ENCODE measurements at regions not wholly inside any gene's neighbourhood (a gene's known extent, or its start where the extent isn't known, plus 50 kb on each side); places are given as distances from the start of the nearest gene placed in this dataset.
A peak's percentile ranks its signal among the peaks of the same experiment; 100 is the strongest.

DNA sequence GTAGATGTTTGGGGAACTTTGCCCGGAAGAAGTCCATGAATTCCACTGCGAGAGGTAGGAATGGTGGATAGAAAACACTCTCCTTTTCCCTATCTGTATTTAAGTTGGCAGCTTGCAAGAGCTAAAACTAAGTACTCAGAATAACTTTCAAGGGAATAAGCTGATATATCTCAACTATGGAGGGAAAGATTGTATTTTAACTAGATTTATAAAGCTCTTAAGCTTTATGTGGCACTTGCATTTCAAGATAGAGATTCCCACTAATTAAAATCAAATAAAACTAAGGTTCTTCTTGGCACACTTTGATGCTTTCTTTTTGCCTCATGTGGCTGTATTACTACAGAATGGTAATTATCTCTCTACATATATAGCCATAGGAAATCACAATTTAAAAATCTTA lies 149.7 kb upstream of the STARD13 start:
- no peaks in the 10 kb centered on the region for H3K9me3 ChIP-seq
- no peaks in the 10 kb centered on the region for H3K27me3 ChIP-seq
- 55 to 63% methylated on average over 2 of the region's 2 CpGs for WGBS, 2 donors
- TF ChIP-seq POLR2A (IDR thresholded peaks at IDR 0.05) = no peak
- TF ChIP-seq, protein P1, sequence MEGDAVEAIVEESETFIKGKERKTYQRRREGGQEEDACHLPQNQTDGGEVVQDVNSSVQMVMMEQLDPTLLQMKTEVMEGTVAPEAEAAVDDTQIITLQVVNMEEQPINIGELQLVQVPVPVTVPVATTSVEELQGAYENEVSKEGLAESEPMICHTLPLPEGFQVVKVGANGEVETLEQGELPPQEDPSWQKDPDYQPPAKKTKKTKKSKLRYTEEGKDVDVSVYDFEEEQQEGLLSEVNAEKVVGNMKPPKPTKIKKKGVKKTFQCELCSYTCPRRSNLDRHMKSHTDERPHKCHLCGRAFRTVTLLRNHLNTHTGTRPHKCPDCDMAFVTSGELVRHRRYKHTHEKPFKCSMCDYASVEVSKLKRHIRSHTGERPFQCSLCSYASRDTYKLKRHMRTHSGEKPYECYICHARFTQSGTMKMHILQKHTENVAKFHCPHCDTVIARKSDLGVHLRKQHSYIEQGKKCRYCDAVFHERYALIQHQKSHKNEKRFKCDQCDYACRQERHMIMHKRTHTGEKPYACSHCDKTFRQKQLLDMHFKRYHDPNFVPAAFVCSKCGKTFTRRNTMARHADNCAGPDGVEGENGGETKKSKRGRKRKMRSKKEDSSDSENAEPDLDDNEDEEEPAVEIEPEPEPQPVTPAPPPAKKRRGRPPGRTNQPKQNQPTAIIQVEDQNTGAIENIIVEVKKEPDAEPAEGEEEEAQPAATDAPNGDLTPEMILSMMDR (IDR thresholded peaks at IDR 0.05) = no peak
- H3K4me1 ChIP-seq = no peaks in the 10 kb centered on the region
- H3K27ac ChIP-seq = no peak overlapping the region
- no peak overlapping the region for H3K4me3 ChIP-seq
- no peak for DNase-seq
- intact Hi-C loops (cut with DNase I) = no loop called here
- no peaks in the 10 kb centered on the region for H3K36me3 ChIP-seq (replicated peaks in 1 of 2; ENCODE audit: insufficient read depth in 1 of 2, low read depth in 2 of 2)
- ATAC-seq = no peak

GRCh38 chr13:33438918-33439317 lies 153.4 kb upstream of the STARD13 start:
- no peaks in the 10 kb centered on the region for H3K4me1 ChIP-seq

GRCh38 chr13:33441015-33441414 lies 155.5 kb upstream of the STARD13 start:
- Histone ChIP-seq H3K9me3 (no peaks in the 10 kb centered on the region), H3K4me3 (no peak overlapping the region), H3K27me3 (no peaks in the 10 kb centered on the region), H3K36me3 (replicated peaks in 1 of 2; ENCODE audit: insufficient read depth in 1 of 2, low read depth in 2 of 2) (no peaks in the 10 kb centered on the region), H3K27ac (no peak overlapping the region), H3K4me1 (peaks cover 5% of the 10 kb centered on the region)
- ATAC-seq = peak; percentile 50
- DNase-seq = peak; percentile 28 to 63 (median 47)
- TF ChIP-seq, protein P1 (IDR thresholded peaks at IDR 0.05) = peak in 5 of 7 experiments; percentile 20 to 62 (median 52)
- no peak for TF ChIP-seq POLR2A (IDR thresholded peaks at IDR 0.05)
- WGBS, 2 donors = 53 to 71% methylated on average over 1 of the region's 1 CpG
- intact Hi-C loops (cut with DNase I) = no loop called here

More at GRCh38 chr13:33438918-33439317, 153.4 kb upstream of the STARD13 start:
- 93% methylated on average over 2 of the region's 2 CpGs for WGBS, 2 donors
- H3K9me3 ChIP-seq = no peaks in the 10 kb centered on the region
- intact Hi-C loops (cut with DNase I) = no loop called here
- H3K4me3 ChIP-seq = no peak overlapping the region
- no peak overlapping the region for H3K27ac ChIP-seq
- TF ChIP-seq POLR2A (IDR thresholded peaks at IDR 0.05) = no peak
- TF ChIP-seq, protein P1 (IDR thresholded peaks at IDR 0.05) = no peak
- no peaks in the 10 kb centered on the region for H3K27me3 ChIP-seq
- no peak for DNase-seq
- no peak for ATAC-seq
- H3K36me3 ChIP-seq (replicated peaks in 1 of 2; ENCODE audit: insufficient read depth in 1 of 2, low read depth in 2 of 2) = no peaks in the 10 kb centered on the region

GRCh38 chr13:33445024-33445423 lies 159.5 kb upstream of the STARD13 start:
- no peak for TF ChIP-seq POLR2A (IDR thresholded peaks at IDR 0.05)
- TF ChIP-seq, protein P1 (IDR thresholded peaks at IDR 0.05) = no peak
- intact Hi-C loops (cut with DNase I) = no loop called here
- H3K36me3 ChIP-seq (replicated peaks in 1 of 2; ENCODE audit: insufficient read depth in 1 of 2, low read depth in 2 of 2) = no peaks in the 10 kb centered on the region
- no peaks in the 10 kb centered on the region for H3K9me3 ChIP-seq
- WGBS, 2 donors = 63 to 66% methylated on average over 1 of the region's 1 CpG
- no peak overlapping the region for H3K4me3 ChIP-seq
- H3K27me3 ChIP-seq = no peaks in the 10 kb centered on the region
- peaks cover 11% of the 10 kb centered on the region for H3K4me1 ChIP-seq
- DNase-seq (no peak), ATAC-seq (peak; percentile 64)
- H3K27ac ChIP-seq = peak overlapping the region in 3 of 4 donors; percentile 24 to 51 (median 39)

- intact Hi-C loops (cut with DNase I) = no loop called here
- H3K4me3 ChIP-seq = no peak overlapping the region
- no peak for TF ChIP-seq POLR2A (IDR thresholded peaks at IDR 0.05)
- TF ChIP-seq, protein P1 (IDR thresholded peaks at IDR 0.05) = no peak
These were observed 159.9 kb upstream of the STARD13 start for GRCh38 chr13:33445476-33445875.

More at GRCh38 chr13:33445476-33445875, 159.9 kb upstream of the STARD13 start:
- Histone ChIP-seq H3K4me1 (peaks cover 11% of the 10 kb centered on the region), H3K9me3 (no peaks in the 10 kb centered on the region), H3K27me3 (no peaks in the 10 kb centered on the region), H3K36me3 (replicated peaks in 1 of 2; ENCODE audit: insufficient read depth in 1 of 2, low read depth in 2 of 2) (no peaks in the 10 kb centered on the region), H3K27ac (peak overlapping the region in 2 of 4 donors; percentile 39 to 51)
- DNase-seq (no peak), ATAC-seq (no peak)
- WGBS, 2 donors = 52 to 72% methylated on average over 4 of the region's 4 CpGs
